Kidney capillary endothelial cell (primary cell): ENCODE measurements at regions not wholly inside any gene's neighbourhood (a gene's known extent, or its start where the extent isn't known, plus 50 kb on each side); places are given as distances from the start of the nearest gene placed in this dataset.
"Not testable (repeated sequence)": the region's sequence is repeated elsewhere in the genome, so short reads cannot be mapped to it uniquely, and the experiment has no call there.

Source experiments
- DNase-seq: peaks from one replicate; pipeline ENCODE4 v3.0.0-alpha.2; 2018; ENCODE audit warnings: low spot score

DNA sequence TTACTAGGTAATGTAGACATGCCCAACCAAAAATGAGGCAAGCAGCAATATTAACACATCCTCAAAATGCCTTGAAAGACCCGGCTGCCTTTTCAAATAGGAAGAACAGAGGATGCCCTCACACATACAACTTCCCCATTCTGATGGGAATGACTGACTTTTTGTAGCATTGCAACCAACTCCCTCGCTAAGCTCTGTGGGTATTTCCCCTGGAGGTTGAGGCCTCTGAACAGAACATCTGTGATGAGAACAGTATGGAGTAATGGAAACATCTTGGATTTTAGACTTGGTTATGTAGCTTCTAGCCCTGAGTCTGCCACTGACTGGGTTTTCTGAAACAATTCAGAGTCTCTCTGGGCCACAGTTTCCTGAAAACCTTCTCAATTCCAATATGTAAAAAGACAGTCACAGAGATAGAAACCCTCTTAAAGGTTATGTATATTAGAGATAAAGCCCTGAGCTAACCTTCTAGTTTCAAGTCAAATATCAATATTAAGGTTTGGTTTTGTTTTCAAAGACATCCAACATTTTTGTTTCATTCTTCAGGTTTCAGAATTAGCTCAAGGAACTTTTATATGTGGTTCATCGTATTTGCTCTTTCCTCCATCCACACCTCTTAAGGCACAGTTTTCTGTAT, 311.5 kb downstream of the SETD4 start:
- no peak for DNase-seq

DNA sequence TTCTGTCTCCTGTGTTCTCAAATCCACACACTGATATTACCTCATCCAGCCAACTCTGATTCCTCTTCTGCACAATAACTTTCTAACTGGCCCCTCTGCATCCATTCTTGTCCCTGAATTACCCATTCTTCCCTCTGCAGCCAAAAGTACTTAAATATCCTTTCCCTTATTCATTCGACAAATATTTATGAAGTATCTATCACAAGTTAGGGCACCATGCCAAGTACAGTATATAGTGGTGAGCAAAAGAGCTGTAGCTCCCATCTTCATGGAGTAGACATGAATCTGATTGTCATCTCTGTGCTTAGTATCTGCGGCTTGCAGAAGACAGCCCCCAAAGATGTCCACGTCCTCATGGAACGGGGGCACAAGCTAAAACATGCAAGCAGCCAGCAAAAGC, 316.8 kb downstream of the SETD4 start:
- no peak for DNase-seq

DNA sequence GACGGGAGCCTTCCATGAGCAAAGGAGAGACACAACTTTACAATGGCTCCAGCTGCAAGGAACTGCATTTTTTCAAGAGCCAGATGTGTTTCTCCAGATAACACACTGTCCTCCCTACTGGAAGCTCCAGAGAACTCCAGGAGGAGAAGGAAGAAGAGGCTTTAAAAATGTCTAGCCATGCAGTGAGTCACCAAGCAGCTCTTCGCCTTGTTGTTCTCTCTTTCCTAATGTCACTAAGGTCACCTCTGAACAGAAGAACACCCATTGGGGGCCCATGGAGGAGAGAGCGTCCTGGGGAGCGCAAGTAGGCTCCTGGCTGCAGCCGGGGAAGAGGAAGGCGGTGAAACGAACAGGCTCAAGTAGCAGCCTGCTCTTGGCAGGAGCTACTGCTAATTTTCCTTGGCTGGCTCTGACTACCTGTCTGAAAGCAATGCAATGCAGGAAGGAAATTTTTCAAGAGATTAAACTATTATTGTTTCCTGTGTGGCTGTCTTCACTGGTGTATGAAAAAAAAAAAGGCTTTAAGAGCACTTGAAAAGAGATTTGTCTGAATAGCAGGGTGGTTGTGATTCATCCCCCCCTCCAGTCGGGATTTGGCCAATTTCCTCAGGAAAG, 321.9 kb downstream of the SETD4 start:
- DNase-seq = peak; percentile 1

DNA sequence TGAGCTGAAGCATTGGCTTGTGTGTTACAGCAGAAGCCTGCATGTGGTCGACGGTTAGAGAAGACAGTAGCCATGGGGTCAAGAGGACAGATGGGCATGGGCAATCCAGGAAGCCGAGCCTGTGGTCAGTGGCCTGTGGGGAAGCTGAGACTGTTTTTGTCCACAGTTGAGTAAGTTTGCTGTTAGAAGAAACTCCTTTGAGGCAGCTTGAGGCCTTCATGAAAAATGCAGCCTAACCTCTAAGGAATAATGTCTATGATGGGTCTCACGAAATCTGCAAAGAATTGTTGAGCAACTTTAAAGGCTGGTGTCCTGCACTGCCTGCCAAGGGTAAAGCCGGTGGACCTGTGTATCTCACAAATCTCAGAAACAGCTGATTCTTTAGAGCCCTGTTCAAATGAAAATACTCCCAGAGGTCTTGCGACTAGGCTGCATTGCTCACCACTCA, 322.4 kb downstream of the SETD4 start:
- no peak for DNase-seq

DNA sequence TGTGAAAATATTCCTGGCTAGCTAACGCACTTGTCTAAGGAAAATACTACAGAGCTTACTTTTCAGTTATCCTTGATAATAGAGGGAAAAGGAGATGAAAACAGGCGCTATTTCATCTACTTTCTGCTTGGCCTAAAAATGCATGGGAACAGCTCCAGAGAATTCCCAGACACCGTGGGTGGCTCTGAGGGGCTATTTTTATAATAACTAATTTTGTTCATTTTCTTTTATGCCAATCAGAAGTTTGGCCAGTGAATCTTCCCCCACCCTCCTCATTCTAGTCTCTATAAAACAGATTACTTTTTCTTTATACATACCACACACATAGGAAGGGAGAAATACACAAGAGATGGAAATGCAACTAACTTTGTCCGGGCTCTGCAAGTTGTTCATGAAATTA, 322.9 kb downstream of the SETD4 start:
- no peak for DNase-seq

DNA sequence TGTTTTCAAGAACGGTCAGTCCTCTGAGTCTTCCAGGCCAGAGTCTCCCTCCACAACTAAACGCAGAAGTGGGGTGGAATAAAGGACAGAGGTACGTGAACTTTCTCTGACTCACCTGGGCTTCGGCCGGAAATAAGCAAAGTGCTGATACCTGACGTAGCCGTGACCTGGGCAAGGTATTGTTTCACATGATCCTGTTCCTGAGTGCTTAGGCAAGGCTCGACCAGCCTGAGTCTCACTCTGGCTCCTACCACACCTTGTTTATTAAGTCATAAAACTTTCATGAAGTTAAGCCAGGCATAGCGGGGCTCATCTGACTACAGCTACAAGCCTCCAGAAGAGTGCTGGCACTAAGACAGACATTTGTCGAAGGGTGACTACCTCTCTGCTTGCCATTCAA, 327.5 kb downstream of the SETD4 start:
- DNase-seq = no peak

DNA sequence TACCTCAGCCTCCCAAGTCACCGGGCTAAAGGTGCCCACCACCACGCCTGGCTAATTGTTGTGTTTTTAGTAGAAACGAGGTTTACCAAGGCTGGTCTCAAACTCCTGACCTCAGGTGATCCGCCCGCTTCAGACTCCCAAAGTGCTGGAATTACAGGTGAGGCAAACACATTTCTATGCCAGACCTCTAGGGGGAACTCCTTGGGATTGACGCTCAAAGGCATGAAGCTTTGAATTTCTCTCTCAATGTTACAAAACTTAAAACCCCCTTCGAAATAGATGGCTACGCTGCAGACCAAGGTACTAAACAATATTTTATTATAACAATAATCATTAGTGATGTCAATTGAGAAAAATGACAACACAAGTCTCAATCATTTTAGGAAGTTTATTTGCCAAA, 330.0 kb downstream of the SETD4 start:
- no peak for DNase-seq

DNA sequence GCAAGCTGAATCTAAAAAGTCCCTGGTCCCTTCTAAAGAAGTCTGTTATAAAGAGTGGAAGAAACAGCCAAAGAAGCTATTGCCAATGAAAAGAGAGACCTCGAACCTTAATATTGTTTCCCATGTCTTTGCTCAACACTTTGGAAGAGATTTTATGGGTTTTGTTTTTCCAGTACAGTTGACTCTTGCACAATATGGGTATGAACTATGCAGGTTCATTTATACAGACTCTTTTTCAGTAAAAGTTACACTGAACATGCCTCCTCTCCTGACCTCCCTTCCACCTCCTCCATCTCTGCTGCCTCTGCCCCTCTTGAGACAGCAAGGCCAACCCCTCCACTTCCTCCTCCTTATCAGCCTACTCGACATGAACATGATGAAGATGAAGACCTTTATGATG, 332.5 kb downstream of the SETD4 start:
- no peak for DNase-seq

DNA sequence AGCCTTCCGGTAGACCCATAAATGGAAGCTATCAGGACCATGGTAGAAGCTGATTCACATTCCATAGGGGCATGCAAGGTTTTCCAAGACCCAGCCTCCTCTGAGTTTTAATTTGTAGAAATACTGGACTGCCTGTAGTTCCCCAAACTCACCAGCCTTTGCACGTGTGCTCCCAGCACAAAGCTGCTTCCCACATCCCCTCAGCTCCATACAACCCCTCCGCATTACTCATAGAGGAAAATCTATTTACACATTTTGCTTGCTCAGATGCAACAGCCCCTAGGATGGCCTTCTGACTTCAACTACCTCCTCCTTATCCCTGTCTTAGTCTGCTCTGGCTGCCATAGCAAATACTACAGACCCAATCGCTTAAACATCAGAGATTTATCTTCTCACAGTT, 336.2 kb downstream of the SETD4 start:
- DNase-seq = no peak

DNA sequence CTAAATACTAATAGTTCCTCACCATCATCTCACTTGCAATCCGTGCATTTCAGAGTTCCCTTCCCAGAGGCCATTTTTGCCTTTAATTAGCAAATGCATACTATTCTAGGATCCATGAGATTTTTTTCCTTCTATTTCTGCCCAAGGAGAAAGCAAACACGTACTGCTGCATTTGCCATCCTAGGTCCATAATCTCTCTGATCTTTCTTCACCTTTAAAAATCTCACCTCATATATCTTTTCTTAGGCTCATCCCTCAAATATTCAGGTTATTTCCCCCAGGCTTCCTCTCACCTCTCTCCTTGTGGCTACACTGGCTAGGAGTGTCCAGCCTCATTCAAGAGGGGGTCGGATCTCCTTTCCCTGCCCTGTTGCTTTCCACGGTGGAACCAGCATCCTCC, 338.6 kb downstream of the SETD4 start:
- DNase-seq = no peak

DNA sequence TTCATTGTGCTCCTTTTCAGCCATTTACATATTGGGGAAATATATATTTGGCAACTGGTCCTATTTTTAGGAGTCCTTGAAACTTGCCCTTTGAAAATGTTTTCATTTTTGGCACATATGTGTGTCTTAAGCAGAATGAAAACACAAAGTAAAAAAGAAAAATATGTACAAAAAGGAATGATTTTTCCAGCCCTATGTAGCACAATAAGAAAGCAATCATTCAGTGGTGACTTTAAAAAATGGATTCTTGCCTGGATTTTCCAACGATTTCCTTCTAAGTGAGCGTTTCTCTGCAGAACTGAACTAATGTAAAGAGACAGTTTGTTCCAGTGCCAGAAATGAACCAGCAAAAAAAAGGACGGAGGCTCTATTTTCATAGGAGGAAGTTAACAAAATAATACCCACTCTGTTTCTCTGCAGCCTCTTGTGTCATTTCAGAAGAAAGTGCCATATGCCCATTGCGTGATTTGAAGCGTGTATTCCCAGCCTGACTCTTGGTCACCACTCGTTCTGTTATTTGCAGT, 340.1 kb downstream of the SETD4 start:
- DNase-seq = no peak

DNA sequence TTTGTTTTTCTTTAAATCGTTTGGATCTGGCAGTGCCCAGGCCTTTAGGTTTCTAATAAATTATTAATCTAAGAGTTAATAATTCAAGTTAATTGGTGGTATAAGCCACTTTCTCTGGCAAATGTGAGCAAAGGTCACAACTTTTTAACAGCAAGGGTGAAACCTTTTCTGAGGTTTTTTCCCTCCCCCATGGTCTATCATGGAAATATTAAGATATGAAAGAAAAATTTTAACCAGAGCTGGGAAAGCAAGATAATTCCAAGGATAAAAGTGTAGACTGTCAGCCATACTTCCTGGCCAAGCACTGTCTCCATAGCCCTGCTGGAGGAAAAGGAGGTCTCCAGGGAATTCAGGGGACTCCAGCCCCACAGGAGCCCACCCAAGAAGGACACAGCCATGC, 341.2 kb downstream of the SETD4 start:
- DNase-seq = no peak

DNA sequence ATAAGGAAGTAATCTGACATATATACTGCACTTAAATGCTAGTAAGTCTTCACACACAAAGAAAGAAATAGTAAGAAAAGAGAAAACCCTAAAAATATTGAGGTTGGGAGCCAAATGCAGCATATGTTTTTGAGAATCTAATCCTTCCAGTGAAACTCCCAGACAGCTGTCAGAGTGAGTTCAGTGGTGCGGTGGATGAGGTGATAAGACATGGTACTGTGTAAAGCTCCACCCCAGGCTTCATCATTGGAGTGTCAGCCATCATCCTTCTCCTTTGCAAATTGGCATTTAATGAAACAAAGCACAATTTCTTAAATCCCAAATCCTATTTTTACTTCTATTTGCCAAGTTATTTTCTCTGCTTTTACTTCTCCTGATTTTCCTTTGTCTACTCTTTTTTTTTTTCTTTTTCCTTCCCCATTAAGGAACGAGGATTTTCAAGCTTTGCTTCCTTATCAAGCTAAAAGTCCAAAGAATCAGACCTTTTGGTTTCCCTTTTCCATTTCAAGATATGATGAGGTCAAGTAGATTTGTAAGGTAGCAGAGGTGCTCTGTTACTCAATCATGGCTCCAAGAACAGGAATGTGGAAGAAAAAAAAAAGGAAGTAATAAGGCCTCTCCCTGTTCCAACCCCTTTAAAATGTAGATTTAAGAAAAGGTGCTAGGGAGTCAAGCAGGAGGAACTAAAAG, 343.3 kb downstream of the SETD4 start:
- DNase-seq = no peak

DNA sequence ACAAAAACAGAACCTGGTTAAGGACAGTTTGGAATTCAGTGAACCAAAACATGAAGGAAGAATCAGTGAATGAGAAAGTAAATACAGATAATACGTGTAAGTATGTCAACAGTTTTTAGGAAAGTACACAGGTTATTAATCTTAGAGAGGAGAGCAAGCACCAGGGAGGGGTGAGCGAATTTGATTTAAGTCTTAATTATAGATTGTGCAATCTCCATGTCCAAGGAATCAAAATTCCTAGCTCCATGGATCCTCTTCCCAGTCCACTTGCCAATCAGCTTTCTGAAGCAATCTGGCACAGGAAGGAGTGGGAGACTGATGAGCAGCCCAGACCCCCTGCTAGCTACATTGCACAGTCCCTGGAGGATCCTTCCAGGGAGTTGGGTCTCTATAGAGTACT, 346.4 kb downstream of the SETD4 start:
- no peak for DNase-seq

DNA sequence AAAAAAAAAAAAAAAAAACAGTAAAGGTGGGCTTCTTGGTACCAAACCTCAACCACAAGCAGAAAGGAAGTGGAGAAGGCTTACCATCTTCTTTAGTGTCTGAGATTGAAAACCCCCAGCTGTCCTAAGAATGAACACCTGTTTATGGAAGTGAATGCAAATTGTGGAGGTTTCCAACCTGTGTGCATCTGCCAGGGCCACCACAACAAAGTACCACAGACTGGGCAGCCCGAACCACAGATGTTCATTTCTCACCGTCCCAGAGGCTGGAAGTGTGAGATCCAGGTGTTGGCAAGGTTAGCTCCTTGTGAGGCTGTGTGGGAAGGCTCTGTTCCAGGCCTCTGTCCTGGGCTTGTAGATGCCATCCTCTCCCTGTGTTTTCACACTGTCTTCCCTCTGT, 348.7 kb downstream of the SETD4 start:
- DNase-seq = no peak

DNA sequence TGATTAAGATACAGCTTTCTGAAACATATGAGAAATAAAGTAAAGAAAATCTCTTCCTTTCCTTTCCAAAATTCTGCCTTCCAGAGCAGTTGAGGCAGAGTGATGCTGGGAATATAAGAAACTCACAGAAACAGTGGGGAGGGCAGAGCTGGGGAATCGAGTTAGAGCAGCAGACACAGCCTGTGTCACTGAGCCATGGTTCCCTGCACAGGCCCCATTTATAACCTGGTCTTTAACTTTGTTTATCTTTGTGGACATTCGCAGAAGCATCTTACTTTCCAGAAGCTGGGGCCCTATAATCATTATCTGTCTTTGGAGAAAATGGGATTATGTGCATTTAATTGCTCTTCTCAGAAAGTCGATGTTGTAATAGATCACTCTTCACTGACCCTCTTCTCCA, 349.1 kb downstream of the SETD4 start:
- DNase-seq = no peak

DNA sequence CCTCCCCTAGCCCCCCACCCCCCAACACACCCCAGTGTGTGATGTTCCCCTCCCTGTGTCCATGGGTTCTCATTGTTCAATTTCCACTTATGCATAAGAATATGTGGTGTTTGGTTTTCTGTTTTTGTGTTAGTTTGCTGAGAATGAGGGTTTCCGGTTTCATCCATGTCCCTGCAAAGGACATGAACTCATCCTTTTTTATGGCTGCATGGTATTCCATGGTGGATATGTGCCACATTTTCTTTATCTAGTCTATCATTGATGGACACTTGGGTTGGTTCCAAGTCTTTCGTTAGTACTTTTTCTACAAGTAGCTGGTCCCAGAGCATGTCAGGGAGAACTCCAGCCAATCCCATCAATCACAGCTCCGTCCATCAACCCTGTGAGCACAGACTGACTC, 350.3 kb downstream of the SETD4 start:
- DNase-seq = not testable (repeated sequence)

DNA sequence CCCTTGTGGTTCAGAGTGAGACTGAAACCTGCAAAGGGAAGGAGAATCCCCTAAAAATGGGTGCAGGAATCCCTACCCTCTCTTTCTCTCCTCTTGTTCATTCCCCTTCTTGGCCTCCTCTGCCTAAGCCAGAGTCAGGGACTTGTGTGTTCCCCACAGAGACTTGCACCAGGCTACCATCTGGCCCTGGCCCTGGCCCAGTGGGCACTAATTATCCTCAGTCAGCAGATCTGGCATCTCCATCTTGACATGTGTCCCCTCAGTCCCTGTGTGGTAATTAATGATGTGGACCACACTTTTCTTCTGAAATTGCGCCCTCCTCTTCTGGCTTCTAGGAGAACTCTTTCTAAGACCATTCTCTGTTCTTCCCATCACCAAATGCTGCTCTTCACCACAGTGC, 354.4 kb downstream of the SETD4 start:
- no peak for DNase-seq

DNA sequence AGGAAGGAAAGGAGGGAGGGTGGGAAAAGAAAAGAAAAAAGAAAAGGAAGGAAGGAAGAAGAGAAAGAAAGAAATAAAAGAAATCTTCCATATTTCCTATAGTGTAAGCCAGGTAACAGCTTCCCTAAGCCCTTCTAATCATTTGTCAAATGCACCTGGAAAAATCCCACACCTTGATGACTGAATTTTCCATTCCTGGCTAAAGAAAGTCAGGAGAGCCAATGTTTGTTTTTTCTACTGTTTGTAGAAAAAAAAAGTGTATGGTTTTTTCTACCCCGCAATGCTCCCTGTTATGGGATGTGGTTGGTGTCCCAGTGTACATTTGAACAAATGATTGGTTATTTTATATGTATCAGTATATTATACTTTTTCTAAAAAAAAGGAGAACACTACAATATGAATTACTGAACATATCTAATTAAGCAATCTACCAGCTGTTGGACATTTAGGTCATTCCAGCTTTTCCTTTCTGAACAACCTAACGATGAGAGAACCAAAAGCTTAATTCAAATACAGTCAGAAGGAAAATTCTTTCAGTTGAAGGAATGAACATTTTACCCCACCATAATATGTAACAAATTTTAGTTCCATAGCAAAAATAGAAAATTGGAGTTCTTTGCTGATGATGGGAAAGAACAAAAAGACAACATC, 355.0 kb downstream of the SETD4 start:
- no peak for DNase-seq

DNA sequence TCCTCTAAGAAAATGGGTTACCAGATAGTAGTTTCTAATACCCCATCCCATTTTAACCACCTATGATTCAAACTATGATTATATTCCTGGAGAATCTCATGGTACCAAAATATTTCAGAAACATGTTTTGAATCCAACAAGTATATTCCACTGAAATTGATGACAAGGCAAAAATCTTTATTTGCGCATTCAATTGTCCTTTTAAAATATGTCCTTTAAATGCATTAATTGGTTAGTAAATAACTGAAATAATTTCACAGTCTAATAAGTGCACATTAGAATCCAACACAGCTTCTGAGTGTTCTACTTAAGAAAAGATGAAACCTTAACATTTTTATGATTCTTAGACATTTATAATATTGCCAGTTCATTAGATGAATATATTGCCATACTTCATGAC, 356.6 kb downstream of the SETD4 start:
- no peak for DNase-seq

DNA sequence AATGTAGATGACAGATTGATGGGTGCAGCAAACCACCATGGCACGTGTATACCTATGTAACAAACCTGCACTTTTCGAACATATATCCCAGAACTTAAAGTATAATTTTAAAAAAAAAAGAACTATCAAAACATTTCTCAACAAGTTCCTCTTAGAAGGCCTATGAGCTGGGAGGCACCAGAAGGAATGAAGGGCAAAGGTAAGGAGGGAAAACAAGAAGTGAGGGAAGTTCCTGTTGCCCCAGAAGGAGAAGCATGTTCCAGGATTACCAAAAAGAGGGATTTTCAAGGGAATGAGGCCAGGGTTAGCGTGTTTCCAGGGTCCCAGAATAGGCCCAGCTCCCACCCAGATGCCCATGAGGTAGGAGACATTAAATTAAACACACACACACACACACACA, 361.0 kb downstream of the SETD4 start:
- no peak for DNase-seq

DNA sequence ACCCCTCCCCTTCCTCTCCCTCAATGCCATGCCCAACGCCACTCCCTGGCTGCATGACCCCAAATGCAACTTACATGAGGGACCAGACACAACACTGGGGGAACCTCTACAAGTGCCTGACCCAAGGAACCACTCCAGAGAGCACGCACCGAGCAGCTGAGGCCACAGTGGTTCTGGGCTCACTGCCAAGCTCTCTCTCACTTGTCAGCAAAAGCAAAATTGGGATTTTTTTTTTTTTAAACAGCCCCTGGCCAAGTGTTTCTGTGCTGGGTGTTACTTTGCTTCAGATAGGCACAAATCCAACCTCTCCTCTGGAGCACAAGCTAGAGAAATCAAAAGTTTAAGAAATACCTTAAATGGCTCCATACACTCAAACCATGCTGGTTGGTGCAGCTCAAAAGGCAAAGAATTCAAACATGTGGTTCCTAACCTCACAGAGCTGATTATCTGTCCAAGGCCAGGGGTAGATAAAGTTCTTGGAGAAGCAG, 363.0 kb downstream of the SETD4 start:
- DNase-seq = no peak

DNA sequence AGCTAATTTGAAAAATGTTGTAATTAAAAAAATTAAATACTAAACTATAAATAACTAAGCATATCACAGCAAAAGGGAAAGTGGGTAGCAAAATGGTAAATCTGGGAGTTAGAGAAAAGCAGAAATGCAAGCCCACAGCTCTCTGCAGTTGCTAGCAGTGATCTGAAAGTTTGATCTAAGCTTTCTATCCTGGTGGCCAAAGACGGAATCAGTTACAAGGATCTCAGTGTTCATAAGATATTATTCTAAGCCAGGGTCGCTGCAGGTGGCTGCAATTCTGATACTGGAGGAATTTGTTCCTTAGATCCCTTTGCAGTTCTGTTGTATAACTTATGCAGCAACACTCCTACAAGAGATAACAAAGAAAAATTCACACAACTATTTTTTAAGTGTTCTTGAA, 363.7 kb downstream of the SETD4 start:
- DNase-seq = no peak
